Esophagus (tissue), 2 donors: ENCODE measurements at regions not wholly inside any gene's neighbourhood (a gene's known extent, or its start where the extent isn't known, plus 50 kb on each side); places are given as distances from the start of the nearest gene placed in this dataset.

Experiments used
- H3K27ac ChIP-seq, 2 donors: one replicate each; pipeline ENCODE4 v1.5.1; 2013; ENCODE audit warnings: low read depth in 2 of 2, mild to moderate bottlenecking in 2 of 2, inconsistent platforms in 1 of 2, low read length in 1 of 2, moderate library complexity in 1 of 2
- H3K27me3 ChIP-seq, 2 donors: one replicate each; pipeline ENCODE4 v1.6.1; 2013; ENCODE audit warnings: low read length in 2 of 2, control low read depth in 1 of 2, mild to moderate bottlenecking in 1 of 2; ENCODE audit not compliant: insufficient read depth in 2 of 2, control insufficient read depth in 1 of 2
- H3K36me3 ChIP-seq, 2 donors: one replicate each; pipeline ENCODE4 v1.6.1; 2013; ENCODE audit warnings: low read length in 1 of 2; ENCODE audit not compliant: control insufficient read depth in 2 of 2, insufficient read depth in 2 of 2
- H3K4me1 ChIP-seq, 2 donors: one replicate each; pipeline ENCODE4 v1.6.1; 2013; ENCODE audit warnings: low read length in 1 of 2; ENCODE audit not compliant: control insufficient read depth in 2 of 2, insufficient read depth in 2 of 2
- H3K4me3 ChIP-seq, 2 donors: one replicate each; pipeline ENCODE4 v1.5.1; 2013; ENCODE audit warnings: low read length in 2 of 2, mild to moderate bottlenecking in 2 of 2, low read depth in 1 of 2, moderate library complexity in 1 of 2
- H3K9me3 ChIP-seq, 2 donors: one replicate each; pipeline ENCODE4 v1.6.1; 2013; ENCODE audit warnings: mild to moderate bottlenecking in 2 of 2, low read depth in 1 of 2, low read length in 1 of 2, moderate library complexity in 1 of 2; ENCODE audit not compliant: control insufficient read depth in 2 of 2, insufficient read depth in 1 of 2
- WGBS, 2 donors: extraction: QIAGEN DNeasy Blood & Tissue Kit; methylation state at CpG; one replicate each; pipeline ENCODE4 v1.1.7; 2013; 5-methylcytosine and 5-hydroxymethylcytosine counted together
- donor health status: healthy with polysubstance abuse.
- donor health status: Bipolar disorder and iron deficiency.

DNA sequence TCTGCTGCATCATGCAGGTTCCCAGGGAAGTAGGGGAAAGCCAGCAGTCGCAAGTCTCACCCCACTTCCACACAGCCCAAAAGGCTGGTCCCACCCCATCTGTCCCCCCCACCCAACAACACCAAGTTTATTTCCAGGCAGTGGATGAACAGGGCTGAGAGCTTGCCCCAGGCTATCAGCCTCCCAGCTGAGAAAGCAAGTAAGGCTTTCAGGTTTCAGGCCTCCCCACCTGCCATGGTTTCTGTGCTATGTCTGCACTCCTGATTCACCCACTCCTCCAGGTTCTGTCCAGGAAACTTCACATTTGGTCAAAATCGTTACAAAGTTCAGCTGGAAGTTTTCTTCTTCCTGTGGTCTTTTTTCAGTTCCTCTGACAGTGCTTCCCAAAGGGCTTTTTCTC, 97.5 kb upstream of the HS3ST3A1 start:
- 71 to 79% methylated on average over 2 of the region's 2 CpGs for WGBS, 2 donors
- Histone ChIP-seq H3K36me3 (no peaks in the 10 kb centered on the region), H3K9me3 (no peaks in the 10 kb centered on the region), H3K27me3 (no peaks in the 10 kb centered on the region), H3K4me1 (no peaks in the 10 kb centered on the region), H3K27ac (no peak overlapping the region), H3K4me3 (no peak overlapping the region)

DNA sequence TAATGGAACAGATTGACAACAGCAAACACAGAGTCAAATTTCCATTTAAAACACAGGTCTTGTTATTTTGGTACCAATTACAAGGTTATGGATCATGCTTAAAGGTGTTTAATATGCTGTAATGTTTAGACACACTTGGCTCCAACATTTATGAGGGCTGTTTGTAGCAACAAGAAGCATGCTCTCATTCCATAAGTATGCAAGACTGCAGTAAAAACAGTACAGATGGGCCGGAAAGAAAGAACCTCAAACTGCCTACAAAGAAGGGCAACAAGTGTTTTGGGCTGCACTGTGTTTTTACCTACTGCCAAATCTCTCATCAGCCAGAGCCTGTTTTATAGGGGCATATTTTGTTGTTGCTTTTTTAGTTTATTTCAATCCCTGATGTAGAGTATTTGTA, 100.5 kb upstream of the HS3ST3A1 start:
- no peaks in the 10 kb centered on the region for H3K9me3 ChIP-seq
- WGBS, 2 donors, result 79% methylated on average over 1 of the region's 1 CpG
- no peak overlapping the region for H3K27ac ChIP-seq
- no peaks in the 10 kb centered on the region for H3K27me3 ChIP-seq
- H3K4me1 ChIP-seq, result no peaks in the 10 kb centered on the region
- H3K4me3 ChIP-seq, result no peak overlapping the region
- no peaks in the 10 kb centered on the region for H3K36me3 ChIP-seq

DNA sequence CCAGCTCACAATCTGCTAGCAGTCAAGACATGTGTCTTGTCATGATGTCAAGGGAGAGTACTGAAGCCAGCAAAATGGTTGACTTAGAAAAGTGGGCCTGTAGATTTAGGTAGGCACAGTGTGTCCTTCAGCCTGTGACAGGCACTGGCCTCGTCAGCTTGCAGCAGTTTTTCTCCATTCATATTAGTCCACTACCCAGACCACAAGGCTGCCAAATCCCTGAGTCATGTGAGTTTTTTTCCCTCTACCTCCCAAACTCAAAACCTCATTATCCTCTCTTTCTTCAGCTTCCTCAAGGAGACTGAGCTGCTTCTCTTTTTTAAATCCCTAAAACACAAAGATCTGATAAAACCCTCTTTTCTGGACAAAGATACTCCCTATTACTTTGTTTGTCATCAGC, 102.6 kb upstream of the HS3ST3A1 start:
- Histone ChIP-seq H3K27ac (no peak overlapping the region), H3K36me3 (no peaks in the 10 kb centered on the region)

DNA sequence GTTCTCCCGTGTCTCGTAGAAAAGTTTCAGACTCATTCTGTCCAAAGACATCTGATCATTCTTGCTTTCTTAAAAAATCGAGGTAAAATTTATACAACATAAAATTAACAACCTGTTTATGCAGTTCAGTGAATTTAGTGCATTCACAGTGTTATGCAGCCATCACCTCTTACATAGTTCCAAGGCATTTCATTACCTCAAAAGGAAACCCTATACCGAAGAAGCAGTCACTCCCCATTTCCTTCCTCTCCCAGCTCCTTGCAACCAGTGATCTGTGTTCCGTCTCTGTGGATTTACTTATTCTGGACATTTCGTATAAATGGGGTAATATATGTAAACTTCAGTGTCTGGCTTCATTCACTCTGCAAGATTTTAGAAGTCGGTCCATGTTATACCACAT, 103.5 kb upstream of the HS3ST3A1 start:
- no peaks in the 10 kb centered on the region for H3K27me3 ChIP-seq
- H3K9me3 ChIP-seq, result no peaks in the 10 kb centered on the region
- H3K36me3 ChIP-seq, result no peaks in the 10 kb centered on the region
- no peaks in the 10 kb centered on the region for H3K4me1 ChIP-seq
- 75 to 76% methylated on average over 7 of the region's 7 CpGs for WGBS, 2 donors
- no peak overlapping the region for H3K4me3 ChIP-seq
- no peak overlapping the region for H3K27ac ChIP-seq

More for the DNA sequence above, 102.6 kb upstream of the HS3ST3A1 start:
- 63 to 65% methylated on average over 1 of the region's 1 CpG for WGBS, 2 donors
- no peak overlapping the region for H3K4me3 ChIP-seq
- H3K27me3 ChIP-seq, result no peaks in the 10 kb centered on the region
- H3K9me3 ChIP-seq, result no peaks in the 10 kb centered on the region
- no peaks in the 10 kb centered on the region for H3K4me1 ChIP-seq

DNA sequence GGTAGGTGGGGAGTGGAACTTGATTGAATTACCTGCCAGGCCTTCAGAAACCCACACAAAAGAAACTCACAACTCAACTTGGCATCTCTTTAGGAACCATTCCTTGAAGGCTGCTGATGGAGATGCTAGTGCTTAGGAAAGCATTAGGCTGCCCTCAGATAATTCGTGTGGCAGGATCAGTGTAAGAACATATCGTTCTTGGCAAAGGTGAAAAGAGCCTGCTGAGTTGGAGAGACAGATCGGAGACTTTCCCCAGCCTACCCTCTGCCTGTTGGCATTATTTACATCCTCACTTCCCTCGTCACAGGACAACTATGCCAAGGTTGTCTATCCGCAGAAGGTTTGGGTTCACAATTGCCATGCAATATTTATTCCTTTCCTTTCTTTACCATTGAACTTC, 120.0 kb upstream of the HS3ST3A1 start:
- Histone ChIP-seq H3K4me3 (no peak overlapping the region), H3K36me3 (no peaks in the 10 kb centered on the region)
- WGBS, 2 donors, result 89 to 90% methylated on average over 5 of the region's 5 CpGs

DNA sequence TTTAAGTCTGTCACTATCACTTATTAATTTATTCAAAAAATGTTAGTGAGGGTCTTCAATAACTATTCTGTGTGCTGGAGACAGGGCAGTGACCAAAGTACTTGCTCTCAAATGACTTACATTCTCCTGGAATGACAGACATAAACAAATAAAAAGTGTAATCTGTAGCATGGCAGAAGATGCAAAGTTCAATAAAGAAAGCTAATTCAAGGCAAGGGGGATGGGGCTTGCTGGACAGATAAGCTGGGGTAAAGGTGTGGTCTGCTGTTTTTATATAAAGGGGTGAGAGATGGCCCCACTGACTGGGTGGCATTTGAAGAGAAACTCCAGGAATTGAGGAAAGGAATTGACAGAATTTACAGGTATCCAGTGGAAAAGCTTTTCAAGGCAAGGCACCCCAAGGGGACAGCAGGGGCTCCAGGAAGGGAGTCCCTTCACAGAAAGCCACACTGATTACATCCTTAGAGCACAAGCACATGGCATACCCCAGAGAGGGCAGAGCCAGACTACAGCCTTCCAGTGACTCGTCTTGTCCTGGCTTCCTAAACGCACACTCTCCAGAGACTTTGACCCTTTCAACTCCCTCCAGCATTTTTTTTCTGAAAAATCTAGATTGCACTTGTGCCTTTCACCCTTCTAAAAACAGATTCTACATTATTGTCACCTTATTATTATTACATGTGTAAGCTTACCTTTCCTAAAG, 123.7 kb upstream of the HS3ST3A1 start:
- H3K27ac ChIP-seq, result no peak overlapping the region
- WGBS, 2 donors, result 15 to 23% methylated on average over 2 of the region's 2 CpGs
- no peaks in the 10 kb centered on the region for H3K36me3 ChIP-seq

More for the DNA sequence above, 120.0 kb upstream of the HS3ST3A1 start:
- Histone ChIP-seq H3K27me3 (no peaks in the 10 kb centered on the region), H3K4me1 (no peaks in the 10 kb centered on the region), H3K27ac (no peak overlapping the region), H3K9me3 (no peaks in the 10 kb centered on the region)

DNA sequence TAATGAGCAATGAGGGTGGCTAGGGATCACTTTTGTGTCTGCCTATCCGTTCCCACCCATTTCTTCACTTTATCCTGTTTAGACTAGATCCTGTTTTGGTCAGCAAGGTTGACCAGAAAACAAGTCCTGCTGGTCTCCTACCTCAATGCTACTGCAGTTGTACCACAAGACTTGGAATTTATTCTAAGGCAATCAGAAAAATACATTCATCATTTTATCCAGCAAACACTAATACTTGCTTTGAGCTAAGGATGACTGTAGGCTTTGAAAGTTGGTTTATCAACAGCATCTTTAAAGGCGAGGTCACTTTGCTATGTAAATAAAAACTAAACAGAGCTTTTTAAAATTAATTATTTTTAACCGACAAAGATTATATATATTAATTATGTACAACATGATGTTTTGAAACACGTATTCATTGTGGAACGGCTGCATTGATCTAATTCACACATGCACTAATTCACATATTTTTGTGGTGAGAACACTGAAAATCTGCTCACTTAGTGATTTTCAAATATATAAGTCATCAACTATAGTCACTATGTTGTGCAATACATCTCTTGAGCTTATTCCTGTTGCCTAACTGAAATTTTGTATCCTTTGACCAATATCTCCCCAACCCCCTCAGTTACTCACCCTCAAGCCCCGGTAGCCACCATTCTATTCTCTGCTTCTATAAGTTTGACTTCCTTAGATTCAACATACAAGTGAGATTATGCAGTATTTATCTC, 125.9 kb upstream of the HS3ST3A1 start:
- WGBS, 2 donors, result 67 to 81% methylated on average over 6 of the region's 6 CpGs
- Histone ChIP-seq H3K9me3 (no peaks in the 10 kb centered on the region), H3K4me1 (no peaks in the 10 kb centered on the region), H3K27me3 (no peaks in the 10 kb centered on the region), H3K36me3 (no peaks in the 10 kb centered on the region), H3K4me3 (no peak overlapping the region), H3K27ac (no peak overlapping the region)

More for the DNA sequence above, 123.7 kb upstream of the HS3ST3A1 start:
- Histone ChIP-seq H3K4me1 (no peaks in the 10 kb centered on the region), H3K4me3 (no peak overlapping the region), H3K27me3 (no peaks in the 10 kb centered on the region), H3K9me3 (no peaks in the 10 kb centered on the region)

DNA sequence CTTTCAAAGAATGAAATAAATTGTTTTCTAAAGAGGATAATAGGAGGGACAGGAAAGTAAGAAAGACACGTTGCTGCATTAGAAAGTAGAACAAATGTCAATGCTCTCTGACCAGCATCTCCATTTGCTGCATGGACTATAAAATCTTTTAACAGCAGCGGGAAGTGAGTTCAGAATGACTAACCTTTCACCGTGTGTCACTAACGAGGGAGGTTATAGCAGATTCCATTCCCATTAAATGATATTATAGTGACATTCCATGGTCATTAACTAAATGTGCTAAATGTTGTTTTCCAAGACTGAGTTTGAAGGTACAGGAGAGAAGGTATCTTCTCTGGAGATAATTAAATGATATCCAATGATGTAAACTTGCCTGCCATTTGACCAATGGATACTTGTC, 127.1 kb upstream of the HS3ST3A1 start:
- H3K27me3 ChIP-seq, result no peaks in the 10 kb centered on the region
- peaks cover 0 to 2% of the 10 kb centered on the region in 2 donors for H3K9me3 ChIP-seq
- no peak overlapping the region for H3K4me3 ChIP-seq
- no peaks in the 10 kb centered on the region for H3K4me1 ChIP-seq
- WGBS, 2 donors, result 66 to 73% methylated on average over 4 of the region's 4 CpGs
- H3K27ac ChIP-seq, result no peak overlapping the region
- no peaks in the 10 kb centered on the region for H3K36me3 ChIP-seq

DNA sequence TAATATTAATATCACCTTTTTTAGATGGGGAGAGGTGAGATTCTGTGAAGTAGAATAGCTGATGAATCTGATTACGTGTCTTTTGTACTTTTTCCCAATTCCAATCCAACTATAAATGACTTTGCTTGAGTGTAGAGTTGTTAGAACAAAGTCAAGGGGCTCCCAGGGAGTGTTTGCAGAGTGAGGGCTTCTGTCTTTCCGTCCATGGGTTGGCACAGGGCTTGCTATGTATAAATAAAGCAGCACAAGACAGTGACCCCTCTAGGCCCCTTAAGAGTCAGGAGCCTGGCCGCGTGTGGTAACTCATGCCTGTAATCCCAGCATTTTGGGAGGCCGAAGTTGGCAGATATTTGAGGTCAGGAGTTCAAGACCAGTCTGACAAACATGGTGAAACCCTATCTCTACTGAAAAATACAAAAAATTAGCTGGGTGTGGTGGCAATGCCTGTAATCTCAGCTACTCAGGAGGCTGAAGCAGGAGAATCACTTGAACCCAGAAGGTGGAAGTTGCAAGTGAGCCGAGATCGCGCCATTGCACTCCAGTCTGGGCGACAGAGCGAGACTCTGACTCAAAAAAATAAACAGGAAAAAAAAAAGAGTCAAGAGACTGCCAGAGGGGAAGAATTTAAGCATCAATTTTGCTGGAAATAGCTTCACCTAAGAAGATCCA, 127.9 kb upstream of the HS3ST3A1 start:
- H3K9me3 ChIP-seq, result peaks cover 0 to 2% of the 10 kb centered on the region in 2 donors
- no peaks in the 10 kb centered on the region for H3K4me1 ChIP-seq
- no peak overlapping the region for H3K27ac ChIP-seq
- no peak overlapping the region for H3K4me3 ChIP-seq
- 76 to 78% methylated on average over 10 of the region's 10 CpGs for WGBS, 2 donors
- H3K27me3 ChIP-seq, result no peaks in the 10 kb centered on the region
- no peaks in the 10 kb centered on the region for H3K36me3 ChIP-seq
